K562 (cell line): ENCODE measurements at regions not wholly inside any gene's neighbourhood (a gene's known extent, or its start where the extent isn't known, plus 50 kb on each side); places are given as distances from the start of the nearest gene placed in this dataset.

Experiments
- ATAC-seq: fragments of 200-7000 bp; cut with Tn5 transposase; 3 replicates; pipeline ENCODE4 v1.9.1; 2020; ENCODE audit warnings: moderate library complexity
- BruUV-seq: library from RNA; stranded (reverse); fragments of 400-500 nt; replicated peaks from 2 replicates; lab custom pipeline; 2021; lab: Mats Ljungman, UMichigan
- CTCF ChIA-PET: fragments of 300-600 bp; formaldehyde crosslinking; extraction: SDS; loops from one replicate; lab custom pipeline; 2021; ENCODE audit warnings: low intra/inter-chr PET ratio; lab: Yijun Ruan, JAX
- POLR2A ChIA-PET: fragments of 300-600, 350-650 bp; sonication (Branson Sonifier 250); formaldehyde crosslinking; extraction: SDS; loops from one replicate; lab custom pipeline; 2021; ENCODE audit warnings: antibody characterized with exemption, inconsistent platforms; lab: Yijun Ruan, JAX
- DNase-seq, 4 experiments: peaks; one replicate each; pipeline versions ENCODE4 v3.0.0 to v3.0.0-alpha.2; 2011 to 2018; ENCODE audit warnings: low spot score in 3 of 4, mixed read lengths in 3 of 4; ENCODE audit errors: extremely low read depth in 1 of 4
- FAIRE-seq: peaks from 2 replicates; lab custom pipeline; 2011; peaks lifted over from hg19 to GRCh38; lab: Jason Lieb, UNC
- H2AFZ ChIP-seq: 2 replicates; pipeline ENCODE4 v1.6.0; 2011; ENCODE audit warnings: low read depth, low read length, control low read depth, inconsistent platforms
- H3K27ac ChIP-seq: fragments of 200-600 bp; 3 replicates; pipeline ENCODE4 v1.8.0; 2011; ENCODE audit warnings: low read depth, mild to moderate bottlenecking, control low read depth, inconsistent platforms, low read length, moderate library complexity, mixed read lengths; ENCODE audit errors: extremely low read depth
- H3K27me3 ChIP-seq, 2 experiments: fragments of 300-600 bp in 1 of 2; 2 replicates in 1 of 2; 3 replicates in 1 of 2; pipeline versions ENCODE4 v1.6.0 to v1.8.0; 2011; ENCODE audit warnings: inconsistent platforms in 2 of 2, low read length in 2 of 2, mild to moderate bottlenecking in 1 of 2, mixed read lengths in 1 of 2, moderate library complexity in 1 of 2; ENCODE audit not compliant: control insufficient read depth in 2 of 2, insufficient read depth in 2 of 2
- H3K36me3 ChIP-seq: fragments of 300-600 bp; 3 replicates; pipeline ENCODE4 v1.8.0; 2011; ENCODE audit warnings: mild to moderate bottlenecking, low read length, inconsistent platforms; ENCODE audit not compliant: control insufficient read depth, insufficient read depth
- H3K4me1 ChIP-seq, 2 experiments: fragments of 200-600 bp in 1 of 2; replicated peaks in 1 of 2; 2 replicates in 1 of 2; 3 replicates in 1 of 2; pipeline versions ENCODE4 v1.5.1 to v1.8.0; 2011; ENCODE audit warnings: inconsistent platforms in 2 of 2, low read length in 2 of 2, mild to moderate bottlenecking in 1 of 2, mixed read lengths in 1 of 2, moderate library complexity in 1 of 2; ENCODE audit not compliant: control insufficient read depth in 2 of 2, insufficient read depth in 2 of 2
- H3K4me2 ChIP-seq: 2 replicates; pipeline ENCODE4 v1.6.1; 2011; ENCODE audit warnings: low read length, control low read depth, inconsistent platforms, mixed read lengths; ENCODE audit not compliant: insufficient read depth
- H3K4me3 ChIP-seq: fragments of 200-600 bp; sonication (generic), shearing (Covaris generic); 2 replicates; pipeline ENCODE4 v1.5.1; 2016; ENCODE audit warnings: control low read depth, inconsistent platforms
- H3K79me2 ChIP-seq: fragments of 200-600 bp; 3 replicates; pipeline ENCODE4 v1.8.0; 2011; ENCODE audit warnings: low read length, inconsistent platforms; ENCODE audit not compliant: control insufficient read depth, insufficient read depth
- H3K9ac ChIP-seq, 2 experiments: 2 replicates each; pipeline versions ENCODE4 v1.6.0 to v1.6.1; 2011; ENCODE audit warnings: low read depth in 2 of 2, low read length in 2 of 2, control low read depth in 1 of 2, inconsistent platforms in 1 of 2, mild to moderate bottlenecking in 1 of 2, mixed read lengths in 1 of 2; ENCODE audit not compliant: insufficient read depth in 1 of 2
- H3K9me1 ChIP-seq: one replicate; pipeline ENCODE4 v1.6.0; 2011; ENCODE audit warnings: inconsistent platforms, mild to moderate bottlenecking, low read length, moderate library complexity; ENCODE audit not compliant: control insufficient read depth, insufficient read depth
- H3K9me3 ChIP-seq: replicated peaks from 2 replicates; pipeline ENCODE4 v1.5.1; 2011; ENCODE audit warnings: low read depth, low read length, inconsistent platforms; ENCODE audit not compliant: control insufficient read depth, insufficient read depth
- H4K20me1 ChIP-seq: replicated peaks from 2 replicates; pipeline ENCODE4 v1.6.1; 2011; ENCODE audit warnings: low read length, inconsistent platforms, mixed read lengths; ENCODE audit not compliant: control insufficient read depth, insufficient read depth
- C11orf30 ChIP-seq: fragments of 450-650 bp; IDR thresholded peaks from 2 replicates; pipeline ENCODE4 v1.6.1; 2016; ENCODE audit warnings: low read depth, mild to moderate bottlenecking
- CBX3 ChIP-seq, 2 experiments: IDR thresholded peaks; 1 replicate in 1 of 2; 2 replicates in 1 of 2; pipeline ENCODE4 v1.6.1; 2012; ENCODE audit warnings: inconsistent platforms in 2 of 2, low read length in 2 of 2, borderline replicate concordance in 1 of 2, control low read depth in 1 of 2
- MAFG ChIP-seq: fragments of 450-650 bp; conservative IDR thresholded peaks from 2 replicates; pipeline ENCODE4 v1.6.1; 2016; ENCODE audit warnings: missing genetic modification characterization, missing compliant biosample characterization
- MAFK ChIP-seq: IDR thresholded peaks from 2 replicates; pipeline ENCODE4 v1.6.1; 2011; ENCODE audit warnings: low read length, improper control_type of control experiment
- NFYB ChIP-seq: IDR thresholded peaks from 2 replicates; pipeline ENCODE4 v1.6.1; 2011; ENCODE audit warnings: mild to moderate bottlenecking, moderate library complexity; ENCODE audit not compliant: insufficient read length; ENCODE audit errors: extremely low read depth
- SAFB2 ChIP-seq: fragments of 200-400 bp; formaldehyde crosslinking; IDR thresholded peaks from 2 replicates; pipeline ENCODE4 v1.6.1; 2018; ENCODE audit warnings: borderline replicate concordance, low read length, low read depth, moderate library complexity; ENCODE audit not compliant: severe bottlenecking
- TAL1 ChIP-seq: fragments of 450-650 bp; IDR thresholded peaks from 2 replicates; pipeline ENCODE4 v1.6.1; 2016; ENCODE audit warnings: mild to moderate bottlenecking
- ZBTB9 ChIP-seq: fragments of 450-650 bp; formaldehyde crosslinking; IDR thresholded peaks from 2 replicates; pipeline ENCODE4 v1.4.0; 2020; ENCODE audit warnings: mild to moderate bottlenecking, moderate library complexity
- ZNF316 ChIP-seq: fragments of 450-650 bp; IDR thresholded peaks from 2 replicates; pipeline ENCODE4 v1.6.1; 2016
- WGBS: fragments of 100-300 bp; shearing (Covaris generic); methylation state at CpG from one replicate; pipeline ENCODE4 v1.1.6; 2016; ENCODE audit warnings: low coverage, mixed read lengths; ENCODE audit not compliant: insufficient coverage; ENCODE audit errors: missing lambda C conversion rate; 5-methylcytosine and 5-hydroxymethylcytosine counted together
- in situ Hi-C: fragments of 300-500 bp; cut with MboI; formaldehyde crosslinking; loops from 4 replicates; pipeline ENCODE4 v1.15.0; 2018; ENCODE audit warnings: inconsistent platforms, mixed read lengths
- intact Hi-C: fragments of 100-400 bp; cut with micrococcal nuclease; formaldehyde crosslinking; loops from 2 replicates; pipeline ENCODE4 v1.14.2; 2022

- Histone ChIP-seq H3K79me2 (no peaks in the 10 kb centered on the region), H3K9me1 (no peaks in the 10 kb centered on the region), H3K4me1 (no peaks in the 10 kb centered on the region; a peak in 1 of 5 replicates), H3K27ac (no peak overlapping the region), H3K9ac (no peak overlapping the region), H3K4me3 (no peak overlapping the region), H3K27me3 (peaks cover 7% of the 10 kb centered on the region in 2 experiments; a peak in 3 of 5 replicates), H3K4me2 (no peak overlapping the region), H4K20me1 (no peaks in the 10 kb centered on the region), H3K36me3 (no peaks in the 10 kb centered on the region), H3K9me3 (no peaks in the 10 kb centered on the region), H2AFZ (no peak overlapping the region)
- TF ChIP-seq SAFB2 (no peak), MAFG (tag) (0 out of 2 replicates have a peak, but pooled peaks have one; percentile 16), CBX3 (IDR thresholded peaks at IDR 0.05; ENCODE audit: borderline replicate concordance in 1 of 2, low read length in 2 of 2) (no peak), ZBTB9 (CRISPR knock-in tag) (no peak), NFYB (no peak), ZNF316 (peak; percentile 28; the same call in 1 of the 2 replicates), MAFK (0 out of 2 replicates have a peak, but pooled peaks have one; percentile 14), TAL1 (no peak), C11orf30 (0 out of 2 replicates have a peak, but pooled peaks have one; percentile 9)
- FAIRE-seq, result no peak
- ATAC-seq, result no peak
- BruUV-seq, result no TSS peak
- ChIA-PET CTCF (no interaction called here), POLR2A (interaction anchor here (1.1 kb wide), 1 partner anchor 37 kb away, joined by 3 read pairs; no protein-coding TSS in a partner anchor)
- 3% methylated on average over 2 of the region's 2 CpGs for WGBS
- intact Hi-C loops, result no loop called here
- in situ Hi-C loops, result no loop called here
- DNase-seq, result no peak
Observed at GRCh38 chr2:62559582-62559981, 53.6 kb upstream of the TMEM17 start.
